CD4-positive, alpha-beta T cell treated with Interleukin-1 beta for 1 hour (primary cell): ENCODE measurements at regions not wholly inside any gene's neighbourhood (a gene's known extent, or its start where the extent isn't known, plus 50 kb on each side); places are given as distances from the start of the nearest gene placed in this dataset.

Source experiments
- DNase-seq, 2 donors: peaks; one replicate each; pipeline ENCODE4 v3.0.0-alpha.2; 2020 to 2022

- DNase-seq: no peak
Observed at GRCh38 chr3:28835249-28835648, 445.6 kb upstream of the RBMS3 start.

GRCh38 chr3:28835751-28836150 lies 445.1 kb upstream of the RBMS3 start:
- no peak for DNase-seq

- no peak for DNase-seq
Observed at GRCh38 chr3:28836199-28836598, 444.7 kb upstream of the RBMS3 start.

- DNase-seq: no peak
Observed at GRCh38 chr3:28840976-28841376, 439.9 kb upstream of the RBMS3 start.

GRCh38 chr3:28841441-28841840 lies 439.4 kb upstream of the RBMS3 start:
- no peak for DNase-seq

- no peak for DNase-seq
Observed at GRCh38 chr3:28844298-28845005, 436.4 kb upstream of the RBMS3 start.

- no peak for DNase-seq
Observed at GRCh38 chr3:28845006-28845324, 435.9 kb upstream of the RBMS3 start.

GRCh38 chr3:28846971-28847478 lies 433.8 kb upstream of the RBMS3 start:
- no peak for DNase-seq

- no peak for DNase-seq
Observed at GRCh38 chr3:28847736-28848135, 433.1 kb upstream of the RBMS3 start.

GRCh38 chr3:28850186-28850585 lies 430.7 kb upstream of the RBMS3 start:
- DNase-seq: no peak

- no peak for DNase-seq
Observed at GRCh38 chr3:28853830-28854229, 427.0 kb upstream of the RBMS3 start.

- no peak for DNase-seq
Observed at GRCh38 chr3:28856796-28857195, 424.1 kb upstream of the RBMS3 start.

GRCh38 chr3:28859897-28860296 lies 421.0 kb upstream of the RBMS3 start:
- no peak for DNase-seq

GRCh38 chr3:28860307-28860706 lies 420.6 kb upstream of the RBMS3 start:
- DNase-seq: no peak

GRCh38 chr3:28863186-28863585 lies 417.7 kb upstream of the RBMS3 start:
- DNase-seq: no peak

- no peak for DNase-seq
Observed at GRCh38 chr3:28867836-28868235, 413.0 kb upstream of the RBMS3 start.

GRCh38 chr3:28868897-28869296 lies 412.0 kb upstream of the RBMS3 start:
- no peak for DNase-seq

GRCh38 chr3:28877912-28878311 lies 403.0 kb upstream of the RBMS3 start:
- DNase-seq: no peak

- DNase-seq: no peak
Observed at GRCh38 chr3:28890373-28890772, 390.5 kb upstream of the RBMS3 start.

GRCh38 chr3:28891485-28891884 lies 389.4 kb upstream of the RBMS3 start:
- no peak for DNase-seq

GRCh38 chr3:28900301-28900700 lies 380.6 kb upstream of the RBMS3 start:
- DNase-seq: no peak

GRCh38 chr3:28901018-28901417 lies 379.9 kb upstream of the RBMS3 start:
- DNase-seq: no peak

- no peak for DNase-seq
Observed at GRCh38 chr3:28903171-28903601, 377.7 kb upstream of the RBMS3 start.

- DNase-seq: no peak
Observed at GRCh38 chr3:28905798-28906197, 375.1 kb upstream of the RBMS3 start.

GRCh38 chr3:28906561-28907310 lies 374.1 kb upstream of the RBMS3 start:
- DNase-seq: no peak
